HG02981 (cell line): ENCODE measurements at regions not wholly inside any gene's neighbourhood (a gene's known extent, or its start where the extent isn't known, plus 50 kb on each side); places are given as distances from the start of the nearest gene placed in this dataset.
A peak's percentile ranks its signal among the peaks of the same experiment; 100 is the strongest.
"Not testable (repeated sequence)": the region's sequence is repeated elsewhere in the genome, so short reads cannot be mapped to it uniquely, and the experiment has no call there.

Source experiments
- ATAC-seq: cut with Tn5 transposase; IDR thresholded peaks from one replicate; pipeline ENCODE4 v1.9.1; 2021; ENCODE audit warnings: mild to moderate bottlenecking, moderate library complexity; ENCODE audit not compliant: unreplicated experiment

GRCh38 chr5:154653764-154654485, 101.3 kb upstream of the LARP1 start:
- no peak for ATAC-seq

GRCh38 chr5:154653418-154653763, 101.8 kb upstream of the LARP1 start:
- ATAC-seq: no peak

- ATAC-seq: no peak
Measured at GRCh38 chr5:154652746-154653417, 102.3 kb upstream of the LARP1 start.

GRCh38 chr5:154651795-154652194, 103.4 kb upstream of the LARP1 start:
- not testable (repeated sequence) for ATAC-seq

GRCh38 chr5:154648706-154649105, 106.5 kb upstream of the LARP1 start:
- no peak for ATAC-seq

- no peak for ATAC-seq
Measured at GRCh38 chr5:154648229-154648628, 106.9 kb upstream of the LARP1 start.

GRCh38 chr5:154647761-154648145, 107.4 kb upstream of the LARP1 start:
- ATAC-seq: no peak

GRCh38 chr5:154647114-154647760, 107.9 kb upstream of the LARP1 start:
- peak; percentile 70 for ATAC-seq

- ATAC-seq: peak; percentile 8
Measured at GRCh38 chr5:154646745-154647113, 108.4 kb upstream of the LARP1 start.

- no peak for ATAC-seq
Measured at GRCh38 chr5:154644745-154645411, 110.3 kb upstream of the LARP1 start.

- no peak for ATAC-seq
Measured at GRCh38 chr5:154642499-154643245, 112.5 kb upstream of the LARP1 start.

- ATAC-seq: not testable (repeated sequence)
Measured at GRCh38 chr5:154640213-154640831, 114.9 kb upstream of the LARP1 start.

- not testable (repeated sequence) for ATAC-seq
Measured at GRCh38 chr5:154636786-154637185, 118.4 kb upstream of the LARP1 start.

GRCh38 chr5:154636271-154636670, 118.9 kb upstream of the LARP1 start:
- not testable (repeated sequence) for ATAC-seq

GRCh38 chr5:154633744-154634143, 121.4 kb upstream of the LARP1 start:
- not testable (repeated sequence) for ATAC-seq

GRCh38 chr5:154631141-154631540, 124.0 kb upstream of the LARP1 start:
- no peak for ATAC-seq

GRCh38 chr5:154630410-154630809, 124.8 kb upstream of the LARP1 start:
- no peak for ATAC-seq

GRCh38 chr5:154628685-154629084, 126.5 kb upstream of the LARP1 start:
- ATAC-seq: no peak

GRCh38 chr5:154627698-154628678, 127.2 kb upstream of the LARP1 start:
- no peak for ATAC-seq
